Erythroblast (primary cell): ENCODE measurements at regions not wholly inside any gene's neighbourhood (a gene's known extent, or its start where the extent isn't known, plus 50 kb on each side); places are given as distances from the start of the nearest gene placed in this dataset.

Source experiments
- GATA1 ChIP-seq: IDR thresholded peaks from 2 replicates; pipeline ENCODE4 v1.6.1; 2011; ENCODE audit warnings: low read depth, mild to moderate bottlenecking, control low read depth, low read length, moderate library complexity
- POLR2A ChIP-seq: IDR thresholded peaks from 2 replicates; pipeline ENCODE4 v1.6.1; 2011; ENCODE audit warnings: mild to moderate bottlenecking, low read length

DNA sequence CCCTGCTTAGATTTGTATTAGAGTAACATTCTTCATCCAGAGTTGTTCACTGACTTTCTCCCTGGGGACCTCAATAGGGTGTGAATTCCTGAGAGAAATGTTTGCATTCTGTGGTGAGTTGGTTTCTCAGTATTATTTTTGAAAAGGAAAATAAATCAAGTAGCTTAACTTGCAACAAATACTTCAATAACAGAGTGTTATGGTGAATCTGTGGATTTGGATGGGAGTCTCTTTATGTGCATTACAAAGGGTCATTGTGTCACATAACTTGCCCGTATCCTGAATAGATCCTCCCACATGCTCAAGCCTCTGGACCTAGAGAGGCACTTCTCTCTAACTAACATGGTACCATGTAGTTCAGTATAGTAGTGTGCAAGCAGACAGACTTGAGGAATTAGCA, 68.4 kb upstream of the IPO9 start:
- TF ChIP-seq POLR2A (no peak), GATA1 (no peak)
